K562 (cell line): ENCODE measurements at regions not wholly inside any gene's neighbourhood (a gene's known extent, or its start where the extent isn't known, plus 50 kb on each side); places are given as distances from the start of the nearest gene placed in this dataset.

ENCODE experiments used
- ASH1L ChIP-seq: fragments of 450-650 bp; IDR thresholded peaks from 2 replicates; pipeline ENCODE4 v1.6.1; 2018; ENCODE audit warnings: borderline replicate concordance, mild to moderate bottlenecking, low read depth; ENCODE audit not compliant: partially characterized antibody
- BHLHE40 ChIP-seq: IDR thresholded peaks from 2 replicates; pipeline ENCODE4 v1.6.1; 2011; ENCODE audit warnings: low read length, improper control_type of control experiment
- CREB1 ChIP-seq, 2 experiments: sonication (generic) in 1 of 2; formaldehyde crosslinking in 1 of 2; IDR thresholded peaks; 2 replicates each; pipeline versions ENCODE4 v1.6.1 to v1.8.0; 2012 to 2022; ENCODE audit warnings: inconsistent platforms in 1 of 2, mild to moderate bottlenecking in 1 of 2, missing genetic modification reagents in 1 of 2, moderate library complexity in 1 of 2
- DMBX1 ChIP-seq: fragments of 250-450 bp; sonication (Bioruptor Pico); IDR thresholded peaks from 2 replicates; pipeline ENCODE4 v1.8.0; 2022; ENCODE audit warnings: inconsistent platforms, mild to moderate bottlenecking, moderate library complexity, borderline replicate concordance
- FIP1L1 ChIP-seq: fragments of 200-400 bp; formaldehyde crosslinking; IDR thresholded peaks from 2 replicates; pipeline ENCODE4 v1.6.1; 2018; ENCODE audit warnings: mild to moderate bottlenecking, low read depth, low read length; ENCODE audit not compliant: poor library complexity, severe bottlenecking
- FOSL1 ChIP-seq: fragments of 200-800 bp; sonication (Bioruptor generic); conservative IDR thresholded peaks from 2 replicates; pipeline ENCODE4 v1.6.1; 2016; ENCODE audit warnings: missing genetic modification characterization, missing compliant biosample characterization
- ILF3 ChIP-seq: fragments of 450-650 bp; IDR thresholded peaks from 2 replicates; pipeline ENCODE4 v1.6.1; 2018; ENCODE audit warnings: antibody characterized with exemption, mild to moderate bottlenecking, moderate library complexity, borderline replicate concordance
- MXD1 ChIP-seq: fragments of 250-450 bp; sonication (Bioruptor Pico); IDR thresholded peaks from 2 replicates; pipeline ENCODE4 v1.8.0; 2021; ENCODE audit warnings: borderline replicate concordance, mild to moderate bottlenecking, moderate library complexity; ENCODE audit not compliant: poor library complexity, severe bottlenecking
- NR1H2 ChIP-seq: sonication (generic); formaldehyde crosslinking; IDR thresholded peaks from 2 replicates; pipeline ENCODE4 v1.4.0; 2020; ENCODE audit warnings: mild to moderate bottlenecking, missing genetic modification reagents
- RCOR1 ChIP-seq, 2 experiments: IDR thresholded peaks; 2 replicates each; pipeline ENCODE4 v1.6.1; 2012; ENCODE audit warnings: low read depth in 2 of 2, low read length in 2 of 2, borderline replicate concordance in 1 of 2, improper control_type of control experiment in 1 of 2
- TCFL5 ChIP-seq: fragments of 250-450 bp; sonication (Bioruptor Pico); conservative IDR thresholded peaks from 2 replicates; pipeline ENCODE4 v1.6.1; 2021; ENCODE audit warnings: mild to moderate bottlenecking, moderate library complexity, matching md5 sums
- ZC3H4 ChIP-seq: sonication (generic); formaldehyde crosslinking; IDR thresholded peaks from 2 replicates; pipeline ENCODE4 v1.9.0; 2021; ENCODE audit warnings: missing genetic modification reagents, borderline replicate concordance
- ZNF121 ChIP-seq: sonication (generic); formaldehyde crosslinking; conservative IDR thresholded peaks from 2 replicates; pipeline ENCODE4 v1.8.0; 2022; ENCODE audit warnings: missing genetic modification reagents
- ZNF175 ChIP-seq: fragments of 200-800 bp; sonication (Bioruptor generic); IDR thresholded peaks from 2 replicates; pipeline ENCODE4 v1.6.1; 2016; ENCODE audit warnings: low read depth, mild to moderate bottlenecking, missing genetic modification characterization, missing compliant biosample characterization
- ZNF212 ChIP-seq: fragments of 450-650 bp; formaldehyde crosslinking; IDR thresholded peaks from 2 replicates; pipeline ENCODE4 v1.4.0; 2020; ENCODE audit warnings: mild to moderate bottlenecking
- ZNF398 ChIP-seq: fragments of 250-450 bp; sonication (Bioruptor Pico); IDR thresholded peaks from 2 replicates; pipeline ENCODE4 v1.8.0; 2021; ENCODE audit warnings: moderate library complexity, mild to moderate bottlenecking, inconsistent platforms
- TF ChIP-seq, protein P1 (sequence below): sonication (generic); formaldehyde crosslinking; IDR thresholded peaks from 2 replicates; pipeline ENCODE4 v1.8.0; 2023; ENCODE audit warnings: missing genetic modification reagents, mild to moderate bottlenecking, borderline replicate concordance
- TF ChIP-seq, protein P2 (sequence below): fragments of 450-650 bp; formaldehyde crosslinking; IDR thresholded peaks from 2 replicates; pipeline ENCODE4 v1.4.0; 2020; ENCODE audit warnings: mild to moderate bottlenecking, moderate library complexity

DNA sequence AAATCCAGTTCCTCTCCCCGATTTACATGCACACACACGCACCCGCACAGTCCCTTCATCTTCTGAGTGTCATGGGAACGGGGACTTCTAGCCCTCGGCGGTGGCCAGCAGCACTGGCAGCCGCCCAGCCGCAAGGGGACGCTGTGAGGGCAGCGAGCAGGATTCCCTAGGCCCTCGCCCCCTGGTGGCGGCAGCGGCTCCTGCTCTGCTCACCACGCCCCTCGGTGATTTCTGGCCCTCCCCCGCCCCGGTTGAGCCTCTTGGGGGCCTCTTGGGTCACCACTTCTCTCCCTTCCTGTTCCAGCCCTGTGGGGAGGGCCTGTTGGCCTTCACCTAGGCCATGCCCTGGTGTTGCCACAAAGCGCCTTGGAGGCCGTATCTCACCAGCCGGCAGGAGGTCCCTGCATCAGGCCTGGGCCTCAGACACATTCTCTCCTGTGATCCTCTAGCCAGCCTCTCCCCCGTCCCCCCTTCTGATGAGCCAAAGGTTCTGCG, 75.2 kb upstream of the KSR1 start (continued):
- TF ChIP-seq ZNF398 (CRISPR knock-in tag) (no peak), MXD1 (CRISPR knock-in tag) (no peak), CREB1 (IDR thresholded peaks at IDR 0.05) (no peak), CREB1 (CRISPR knock-in tag; IDR thresholded peaks at IDR 0.05) (peak; percentile 60; the same call in 1 of the 2 replicates), BHLHE40 (0 out of 2 replicates have a peak, but pooled peaks have one; percentile 41), NR1H2 (no peak), RCOR1 (IDR thresholded peaks at IDR 0.05; ENCODE audit: borderline replicate concordance in 1 of 2, low read depth in 2 of 2, low read length in 2 of 2) (peak in 1 of 2 experiments; percentile 92; a peak in 3 of 4 replicates), ZNF121 (no peak), DMBX1 (CRISPR knock-in tag) (no peak; the same call in 1 of the 2 replicates), ZC3H4 (CRISPR knock-in tag) (no peak), TCFL5 (CRISPR knock-in tag) (no peak), FIP1L1 (peak; percentile 91), ZNF175 (CRISPR knock-in tag) (no peak), ZNF212 (no peak), FOSL1 (tag) (peak; percentile 62), ILF3 (no peak; the same call in 1 of the 2 replicates), ASH1L (no peak)
- TF ChIP-seq, protein P1, sequence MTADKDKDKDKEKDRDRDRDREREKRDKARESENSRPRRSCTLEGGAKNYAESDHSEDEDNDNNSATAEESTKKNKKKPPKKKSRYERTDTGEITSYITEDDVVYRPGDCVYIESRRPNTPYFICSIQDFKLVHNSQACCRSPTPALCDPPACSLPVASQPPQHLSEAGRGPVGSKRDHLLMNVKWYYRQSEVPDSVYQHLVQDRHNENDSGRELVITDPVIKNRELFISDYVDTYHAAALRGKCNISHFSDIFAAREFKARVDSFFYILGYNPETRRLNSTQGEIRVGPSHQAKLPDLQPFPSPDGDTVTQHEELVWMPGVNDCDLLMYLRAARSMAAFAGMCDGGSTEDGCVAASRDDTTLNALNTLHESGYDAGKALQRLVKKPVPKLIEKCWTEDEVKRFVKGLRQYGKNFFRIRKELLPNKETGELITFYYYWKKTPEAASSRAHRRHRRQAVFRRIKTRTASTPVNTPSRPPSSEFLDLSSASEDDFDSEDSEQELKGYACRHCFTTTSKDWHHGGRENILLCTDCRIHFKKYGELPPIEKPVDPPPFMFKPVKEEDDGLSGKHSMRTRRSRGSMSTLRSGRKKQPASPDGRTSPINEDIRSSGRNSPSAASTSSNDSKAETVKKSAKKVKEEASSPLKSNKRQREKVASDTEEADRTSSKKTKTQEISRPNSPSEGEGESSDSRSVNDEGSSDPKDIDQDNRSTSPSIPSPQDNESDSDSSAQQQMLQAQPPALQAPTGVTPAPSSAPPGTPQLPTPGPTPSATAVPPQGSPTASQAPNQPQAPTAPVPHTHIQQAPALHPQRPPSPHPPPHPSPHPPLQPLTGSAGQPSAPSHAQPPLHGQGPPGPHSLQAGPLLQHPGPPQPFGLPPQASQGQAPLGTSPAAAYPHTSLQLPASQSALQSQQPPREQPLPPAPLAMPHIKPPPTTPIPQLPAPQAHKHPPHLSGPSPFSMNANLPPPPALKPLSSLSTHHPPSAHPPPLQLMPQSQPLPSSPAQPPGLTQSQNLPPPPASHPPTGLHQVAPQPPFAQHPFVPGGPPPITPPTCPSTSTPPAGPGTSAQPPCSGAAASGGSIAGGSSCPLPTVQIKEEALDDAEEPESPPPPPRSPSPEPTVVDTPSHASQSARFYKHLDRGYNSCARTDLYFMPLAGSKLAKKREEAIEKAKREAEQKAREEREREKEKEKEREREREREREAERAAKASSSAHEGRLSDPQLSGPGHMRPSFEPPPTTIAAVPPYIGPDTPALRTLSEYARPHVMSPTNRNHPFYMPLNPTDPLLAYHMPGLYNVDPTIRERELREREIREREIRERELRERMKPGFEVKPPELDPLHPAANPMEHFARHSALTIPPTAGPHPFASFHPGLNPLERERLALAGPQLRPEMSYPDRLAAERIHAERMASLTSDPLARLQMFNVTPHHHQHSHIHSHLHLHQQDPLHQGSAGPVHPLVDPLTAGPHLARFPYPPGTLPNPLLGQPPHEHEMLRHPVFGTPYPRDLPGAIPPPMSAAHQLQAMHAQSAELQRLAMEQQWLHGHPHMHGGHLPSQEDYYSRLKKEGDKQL (CRISPR knock-in tag) = no peak
- TF ChIP-seq, protein P2, sequence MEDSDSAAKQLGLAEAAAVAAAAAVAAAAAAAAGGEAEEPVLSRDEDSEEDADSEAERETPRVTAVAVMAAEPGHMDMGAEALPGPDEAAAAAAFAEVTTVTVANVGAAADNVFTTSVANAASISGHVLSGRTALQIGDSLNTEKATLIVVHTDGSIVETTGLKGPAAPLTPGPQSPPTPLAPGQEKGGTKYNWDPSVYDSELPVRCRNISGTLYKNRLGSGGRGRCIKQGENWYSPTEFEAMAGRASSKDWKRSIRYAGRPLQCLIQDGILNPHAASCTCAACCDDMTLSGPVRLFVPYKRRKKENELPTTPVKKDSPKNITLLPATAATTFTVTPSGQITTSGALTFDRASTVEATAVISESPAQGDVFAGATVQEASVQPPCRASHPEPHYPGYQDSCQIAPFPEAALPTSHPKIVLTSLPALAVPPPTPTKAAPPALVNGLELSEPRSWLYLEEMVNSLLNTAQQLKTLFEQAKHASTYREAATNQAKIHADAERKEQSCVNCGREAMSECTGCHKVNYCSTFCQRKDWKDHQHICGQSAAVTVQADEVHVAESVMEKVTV (CRISPR knock-in tag) = peak; percentile 77
